A549 (cell line): ENCODE measurements at regions not wholly inside any gene's neighbourhood (a gene's known extent, or its start where the extent isn't known, plus 50 kb on each side); places are given as distances from the start of the nearest gene placed in this dataset.

ENCODE experiments used
- CBX2 ChIP-seq: fragments of 200-600 bp; sonication (generic); IDR thresholded peaks from 2 replicates; pipeline ENCODE4 v1.6.1; 2016; ENCODE audit warnings: low read depth, mild to moderate bottlenecking, borderline replicate concordance
- CEBPB ChIP-seq, 2 experiments: fragments of >200 bp in 1 of 2; sonication (Bioruptor Twin) in 1 of 2; formaldehyde crosslinking in 1 of 2; IDR thresholded peaks; 2 replicates each; pipeline ENCODE4 v1.6.1; 2012 to 2016
- CTCF ChIP-seq: fragments of >200 bp; sonication (Bioruptor Twin); formaldehyde crosslinking; IDR thresholded peaks from 3 replicates; pipeline ENCODE4 v1.5.1; 2016
- EP300 ChIP-seq, 2 experiments: fragments of >200 bp; sonication (Bioruptor Twin); formaldehyde crosslinking; IDR thresholded peaks; 2 replicates in 1 of 2; 3 replicates in 1 of 2; pipeline ENCODE4 v1.6.1; 2016 to 2017
- HDAC2 ChIP-seq: fragments of 200-600 bp; sonication (generic); IDR thresholded peaks from 2 replicates; pipeline ENCODE4 v1.6.1; 2016
- KDM5A ChIP-seq: fragments of 200-600 bp; sonication (generic); IDR thresholded peaks from 2 replicates; pipeline ENCODE4 v1.6.1; 2016; ENCODE audit warnings: antibody characterized with exemption, mild to moderate bottlenecking
- MAX ChIP-seq: IDR thresholded peaks from 2 replicates; pipeline ENCODE4 v1.6.1; 2012
- MAZ ChIP-seq: fragments of 150-350 bp; IDR thresholded peaks from 2 replicates; pipeline ENCODE4 v1.6.1; 2014; ENCODE audit warnings: antibody characterized with exemption, low read depth, low read length, borderline replicate concordance
- PBX3 ChIP-seq: IDR thresholded peaks from 2 replicates; pipeline ENCODE4 v1.6.1; 2012
- RAD21 ChIP-seq, 2 experiments: fragments of >200 bp in 1 of 2; sonication (Bioruptor Twin) in 1 of 2; formaldehyde crosslinking in 1 of 2; IDR thresholded peaks in 1 of 2; conservative IDR thresholded peaks in 1 of 2; 2 replicates in 1 of 2; 3 replicates in 1 of 2; pipeline ENCODE4 v1.6.1; 2012 to 2018; ENCODE audit warnings: inconsistent platforms in 1 of 2

GRCh38 chr20:11271920-11272594 is 598.3 kb upstream of the JAG1 start:
- TF ChIP-seq CTCF (no peak), RAD21 (conservative IDR thresholded peaks at IDR 0.05 in 1 of 2, IDR thresholded peaks at IDR 0.05 in 1 of 2) (no peak), CEBPB (IDR thresholded peaks at IDR 0.05) (no peak), PBX3 (no peak), EP300 (IDR thresholded peaks at IDR 0.05) (no peak), CBX2 (no peak), MAZ (no peak), KDM5A (no peak), HDAC2 (no peak), MAX (no peak)
